ENCODE measurements at regions not wholly inside any gene's neighbourhood (a gene's known extent, or its start where the extent isn't known, plus 50 kb on each side); places are given as distances from the start of the nearest gene placed in this dataset.
"Not testable (repeated sequence)": the region's sequence is repeated elsewhere in the genome, so short reads cannot be mapped to it uniquely, and the experiment has no call there.

DNA sequence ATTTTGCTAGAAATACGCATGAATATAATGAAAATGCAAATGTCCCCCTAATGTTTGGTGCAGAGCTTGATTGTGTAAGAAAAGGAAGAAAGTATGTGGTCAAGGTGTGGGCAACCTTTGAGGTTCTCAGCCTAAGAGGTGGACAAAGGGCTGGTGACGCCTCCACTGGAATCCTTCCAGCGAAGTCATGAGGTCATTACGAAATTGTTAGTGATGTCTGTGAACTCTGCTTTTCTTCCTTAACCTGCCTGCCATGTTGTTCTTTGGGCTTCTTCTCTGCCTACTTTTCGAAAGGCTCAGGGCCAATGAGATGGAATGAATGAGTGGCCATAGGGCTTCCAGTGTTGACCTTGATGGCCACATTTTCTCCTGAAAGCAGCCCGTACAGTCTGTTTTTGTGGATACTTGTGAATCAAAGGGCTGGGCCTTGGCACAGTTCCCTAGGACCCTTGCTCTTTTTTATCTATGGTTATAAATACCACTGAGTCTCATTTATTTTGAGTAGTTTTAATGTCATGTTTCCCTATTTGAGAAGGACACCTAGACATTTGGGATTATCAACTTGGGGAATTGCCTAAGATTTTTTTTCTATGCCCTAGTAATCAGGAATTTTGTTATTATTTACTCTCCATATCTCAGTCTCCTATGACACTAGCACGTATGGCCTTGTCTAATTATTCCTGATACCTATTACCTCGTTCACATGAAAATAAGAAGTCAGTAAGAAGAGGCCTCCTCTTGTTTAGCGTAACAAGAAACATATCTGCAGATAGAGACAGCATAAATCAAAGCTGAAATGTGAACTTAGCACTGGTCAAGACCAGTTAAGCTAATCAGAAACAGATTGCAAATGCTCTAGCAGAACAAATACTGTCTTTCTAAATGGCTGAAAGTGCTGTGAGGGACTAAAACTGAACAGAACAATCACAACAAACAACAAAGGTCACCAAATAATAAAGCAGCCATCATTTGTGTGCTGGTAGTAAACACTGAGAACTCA lies 334.6 kb downstream of the BCL2L11 start:
- H3K9me3 Mint-ChIP-seq; H3K4me1 Mint-ChIP-seq (ENCODE audit: low read depth); CTCF ChIA-PET; H3K36me3 Mint-ChIP-seq (ENCODE audit: low read depth); H3K27ac Mint-ChIP-seq; H3K4me3 Mint-ChIP-seq; H3K27me3 Mint-ChIP-seq (ENCODE audit: low read depth); DNase-seq; intact Hi-C loops (cut with micrococcal nuclease): not testable (repeated sequence)

DNA sequence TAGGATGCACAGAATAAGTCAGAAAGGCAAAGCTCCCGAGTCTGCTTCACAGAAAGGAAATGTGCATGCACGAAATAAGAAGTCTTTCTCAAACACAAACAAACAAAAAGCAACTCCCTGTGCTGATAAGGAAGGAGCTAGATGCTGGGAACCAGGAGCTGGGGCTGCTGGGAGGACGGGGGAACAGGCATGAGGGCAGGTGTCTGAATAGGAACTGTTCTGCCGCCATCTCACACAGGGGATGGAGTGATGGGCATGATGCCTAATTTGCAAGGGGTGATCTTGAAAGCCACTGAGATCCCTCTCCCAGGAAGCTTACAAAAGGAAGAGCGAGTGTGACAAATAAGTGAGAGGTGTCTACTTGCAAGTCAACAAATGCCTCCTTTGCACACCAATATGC lies 336.5 kb downstream of the BCL2L11 start:
- H3K4me3 Mint-ChIP-seq; H3K36me3 Mint-ChIP-seq (ENCODE audit: low read depth); H3K9me3 Mint-ChIP-seq; intact Hi-C loops (cut with micrococcal nuclease); DNase-seq; H3K27ac Mint-ChIP-seq; H3K27me3 Mint-ChIP-seq (ENCODE audit: low read depth); CTCF ChIA-PET; H3K4me1 Mint-ChIP-seq (ENCODE audit: low read depth): not testable (repeated sequence)

DNA sequence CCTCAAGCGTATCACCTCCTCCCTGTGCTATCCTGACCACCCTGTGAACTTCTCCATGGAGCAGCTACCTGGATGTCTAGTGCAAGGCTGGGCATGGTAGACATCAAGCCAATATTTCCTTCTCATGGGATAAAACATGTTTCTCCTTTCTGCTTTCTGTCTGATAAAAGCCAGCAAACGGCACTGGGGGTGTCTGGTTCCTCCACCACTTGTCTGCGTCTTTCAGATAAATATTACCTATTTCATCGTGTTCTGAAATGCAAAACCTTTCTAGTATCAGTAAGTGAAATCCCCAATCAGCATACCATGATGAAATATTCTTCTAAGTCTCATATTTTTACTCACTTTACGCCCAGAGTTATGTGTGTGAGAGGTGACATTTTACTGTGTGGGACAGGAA lies 340.2 kb downstream of the BCL2L11 start:
- DNase-seq; H3K4me1 Mint-ChIP-seq (ENCODE audit: low read depth); H3K27ac Mint-ChIP-seq; H3K4me3 Mint-ChIP-seq; H3K36me3 Mint-ChIP-seq (ENCODE audit: low read depth); H3K27me3 Mint-ChIP-seq (ENCODE audit: low read depth); CTCF ChIA-PET; intact Hi-C loops (cut with micrococcal nuclease); H3K9me3 Mint-ChIP-seq: not testable (repeated sequence)

DNA sequence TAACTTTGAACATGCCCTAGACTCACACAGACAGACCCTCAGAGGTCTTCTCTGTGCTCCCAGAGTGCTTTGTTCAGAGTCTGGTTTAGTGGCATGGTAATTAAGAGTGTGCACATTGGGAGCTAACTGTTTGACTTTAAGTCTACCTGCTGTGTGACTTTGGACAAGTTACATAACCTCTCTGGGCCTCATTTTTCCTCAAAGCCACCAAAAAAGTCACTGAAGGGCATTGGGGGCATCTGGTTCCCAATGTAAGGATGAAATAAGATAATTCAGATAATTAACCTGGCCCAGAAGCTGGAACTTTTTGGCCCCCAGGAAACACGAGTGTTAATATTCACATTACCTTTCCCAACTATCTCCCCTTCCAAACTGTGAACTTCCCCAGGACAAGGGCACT lies 341.1 kb downstream of the BCL2L11 start:
- H3K27me3 Mint-ChIP-seq (ENCODE audit: low read depth); H3K27ac Mint-ChIP-seq: not testable (repeated sequence)

DNA sequence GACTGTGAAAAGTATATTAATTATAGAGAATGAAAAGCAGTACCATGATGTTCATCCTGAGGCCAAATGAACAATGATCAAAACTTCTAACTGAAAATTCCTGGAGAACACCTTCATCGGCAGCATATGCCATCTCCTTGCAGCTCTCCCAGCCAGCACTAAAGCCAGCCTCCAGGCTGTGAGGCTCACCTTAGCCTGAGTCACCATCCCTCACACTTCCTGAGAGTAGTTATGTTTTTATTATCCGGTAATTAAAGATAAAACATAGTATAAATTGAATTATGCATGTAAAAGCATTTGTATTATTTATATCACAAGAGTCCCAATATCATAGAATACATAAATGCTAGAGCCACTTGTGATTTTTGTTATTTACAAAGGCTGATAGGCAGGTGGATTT lies 341.9 kb downstream of the BCL2L11 start:
- H3K4me1 Mint-ChIP-seq (ENCODE audit: low read depth); DNase-seq; H3K9me3 Mint-ChIP-seq; H3K27me3 Mint-ChIP-seq (ENCODE audit: low read depth); H3K4me3 Mint-ChIP-seq; H3K27ac Mint-ChIP-seq; H3K36me3 Mint-ChIP-seq (ENCODE audit: low read depth); CTCF ChIA-PET; intact Hi-C loops (cut with micrococcal nuclease): not testable (repeated sequence)

More for the DNA sequence above, 341.1 kb downstream of the BCL2L11 start:
- H3K9me3 Mint-ChIP-seq; CTCF ChIA-PET; H3K4me3 Mint-ChIP-seq; intact Hi-C loops (cut with micrococcal nuclease); H3K36me3 Mint-ChIP-seq (ENCODE audit: low read depth); DNase-seq; H3K4me1 Mint-ChIP-seq (ENCODE audit: low read depth): not testable (repeated sequence)

DNA sequence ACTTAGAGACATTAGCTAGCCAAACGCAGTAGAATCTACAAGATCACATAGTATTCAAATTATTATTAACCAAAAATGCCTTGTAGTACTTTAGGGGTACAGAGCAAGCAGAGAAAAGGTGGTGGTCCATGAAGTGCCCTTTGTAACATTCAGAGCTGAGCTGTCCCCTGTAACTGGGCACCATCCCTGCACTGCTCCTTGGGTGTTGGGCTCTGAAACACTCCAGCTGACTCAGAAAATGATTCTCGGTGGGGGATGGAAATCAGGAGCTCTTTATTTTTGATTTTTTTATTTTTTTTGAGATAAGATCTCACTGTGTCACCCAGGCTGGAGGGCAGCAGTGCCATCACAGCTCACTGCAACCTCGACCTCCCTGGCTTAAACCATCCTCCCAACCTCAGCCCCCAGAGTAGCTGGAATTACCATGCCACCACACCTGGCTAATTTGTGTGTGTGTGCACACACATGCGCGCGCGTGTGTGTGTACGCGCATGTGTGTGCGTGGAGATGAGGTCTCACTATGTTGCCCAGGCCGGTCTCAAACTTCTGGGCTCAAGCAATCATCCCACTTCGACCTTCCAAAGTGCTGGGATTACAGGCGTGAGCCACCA lies 342.6 kb downstream of the BCL2L11 start:
- H3K27me3 Mint-ChIP-seq (ENCODE audit: low read depth); H3K9me3 Mint-ChIP-seq; H3K27ac Mint-ChIP-seq; CTCF ChIA-PET; DNase-seq; intact Hi-C loops (cut with micrococcal nuclease); H3K36me3 Mint-ChIP-seq (ENCODE audit: low read depth); H3K4me3 Mint-ChIP-seq; H3K4me1 Mint-ChIP-seq (ENCODE audit: low read depth): not testable (repeated sequence)

DNA sequence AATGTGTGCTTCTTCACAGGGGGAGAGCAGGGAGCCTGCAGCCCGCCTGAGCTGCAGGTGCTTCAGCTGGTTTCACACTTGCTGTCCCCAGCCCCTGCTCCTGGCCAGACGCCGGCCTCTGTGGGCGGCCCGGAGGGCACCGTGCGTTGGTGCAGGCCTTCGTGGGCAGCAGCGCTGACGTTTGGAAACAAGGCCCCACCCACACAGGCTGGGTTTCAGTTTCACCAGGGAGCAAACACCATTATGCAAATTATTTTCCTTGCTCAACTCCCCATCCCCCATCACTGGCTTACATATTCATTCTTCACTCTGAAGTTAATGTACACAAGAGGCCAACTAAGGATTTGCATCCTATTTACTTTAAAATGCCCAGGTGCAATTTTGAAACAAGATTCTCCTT lies 343.2 kb downstream of the BCL2L11 start:
- H3K36me3 Mint-ChIP-seq (ENCODE audit: low read depth); CTCF ChIA-PET; H3K9me3 Mint-ChIP-seq; H3K4me3 Mint-ChIP-seq; H3K27ac Mint-ChIP-seq; H3K4me1 Mint-ChIP-seq (ENCODE audit: low read depth); intact Hi-C loops (cut with micrococcal nuclease); H3K27me3 Mint-ChIP-seq (ENCODE audit: low read depth): not testable (repeated sequence)
- peak; percentile 31 for DNase-seq

DNA sequence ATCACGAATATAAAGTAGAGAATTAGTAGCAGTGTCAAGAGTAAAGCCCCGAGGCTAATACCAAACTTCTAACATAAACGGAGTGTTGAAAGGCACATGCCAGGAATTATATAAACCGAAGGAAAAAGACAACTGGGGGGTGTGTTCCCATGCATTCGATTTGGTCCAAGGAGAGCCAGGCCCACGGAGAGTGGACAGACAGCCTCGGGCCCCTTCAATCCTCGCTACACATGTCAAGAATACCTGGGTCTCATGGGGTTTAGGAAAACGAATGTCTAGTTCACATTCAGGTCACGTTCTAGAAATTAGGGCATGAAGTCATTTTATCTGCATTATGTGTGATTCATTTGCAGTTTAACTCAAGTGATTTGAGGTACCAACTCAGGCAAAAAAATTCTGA lies 343.7 kb downstream of the BCL2L11 start:
- intact Hi-C loops (cut with micrococcal nuclease); H3K4me3 Mint-ChIP-seq; CTCF ChIA-PET; DNase-seq; H3K36me3 Mint-ChIP-seq (ENCODE audit: low read depth); H3K9me3 Mint-ChIP-seq; H3K27me3 Mint-ChIP-seq (ENCODE audit: low read depth); H3K27ac Mint-ChIP-seq; H3K4me1 Mint-ChIP-seq (ENCODE audit: low read depth): not testable (repeated sequence)

DNA sequence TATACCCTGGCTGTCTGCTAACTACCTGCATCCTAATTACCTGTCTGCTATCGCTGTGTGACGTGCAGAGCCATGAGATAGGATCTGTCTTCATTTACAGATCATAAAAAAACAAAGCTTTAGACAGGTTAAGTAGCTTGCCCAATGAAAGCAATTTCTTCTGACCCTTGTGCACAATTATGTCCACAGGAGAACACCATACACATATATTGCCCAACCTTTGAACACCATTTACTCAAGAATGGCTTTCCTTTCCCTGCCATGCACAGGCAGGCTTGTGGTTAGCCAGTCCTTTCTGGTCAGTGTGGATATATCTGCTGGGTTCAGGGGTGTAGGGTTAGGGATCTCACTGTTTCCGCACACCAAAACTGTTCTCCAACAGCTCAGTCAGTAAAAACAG lies 344.8 kb downstream of the BCL2L11 start:
- H3K36me3 Mint-ChIP-seq (ENCODE audit: low read depth); H3K27me3 Mint-ChIP-seq (ENCODE audit: low read depth); H3K9me3 Mint-ChIP-seq; H3K4me3 Mint-ChIP-seq; H3K4me1 Mint-ChIP-seq (ENCODE audit: low read depth); CTCF ChIA-PET; DNase-seq; H3K27ac Mint-ChIP-seq; intact Hi-C loops (cut with micrococcal nuclease): not testable (repeated sequence)

DNA sequence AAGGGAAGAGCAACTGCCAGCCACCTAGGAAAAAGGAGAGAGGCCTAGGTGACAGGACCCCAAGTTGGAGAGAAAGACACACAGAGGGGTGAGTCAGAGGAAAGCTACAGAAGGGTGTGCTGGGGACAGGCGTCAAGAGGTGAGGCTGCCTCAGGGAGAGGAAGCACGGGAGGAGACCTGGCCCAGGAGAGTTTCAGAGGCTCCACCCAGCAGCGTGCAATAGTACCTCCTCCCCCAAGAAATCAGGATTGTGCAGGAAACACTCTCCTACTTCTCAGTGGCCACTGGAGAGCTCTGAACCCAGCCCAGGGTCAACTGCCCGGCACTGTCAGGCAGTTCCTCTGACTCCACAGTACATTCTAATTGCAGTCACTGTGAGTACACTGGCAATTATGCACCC lies 346.0 kb downstream of the BCL2L11 start:
- H3K9me3 Mint-ChIP-seq; H3K36me3 Mint-ChIP-seq (ENCODE audit: low read depth); H3K27ac Mint-ChIP-seq; H3K4me1 Mint-ChIP-seq (ENCODE audit: low read depth); H3K27me3 Mint-ChIP-seq (ENCODE audit: low read depth); intact Hi-C loops (cut with micrococcal nuclease); DNase-seq; H3K4me3 Mint-ChIP-seq; CTCF ChIA-PET: not testable (repeated sequence)

DNA sequence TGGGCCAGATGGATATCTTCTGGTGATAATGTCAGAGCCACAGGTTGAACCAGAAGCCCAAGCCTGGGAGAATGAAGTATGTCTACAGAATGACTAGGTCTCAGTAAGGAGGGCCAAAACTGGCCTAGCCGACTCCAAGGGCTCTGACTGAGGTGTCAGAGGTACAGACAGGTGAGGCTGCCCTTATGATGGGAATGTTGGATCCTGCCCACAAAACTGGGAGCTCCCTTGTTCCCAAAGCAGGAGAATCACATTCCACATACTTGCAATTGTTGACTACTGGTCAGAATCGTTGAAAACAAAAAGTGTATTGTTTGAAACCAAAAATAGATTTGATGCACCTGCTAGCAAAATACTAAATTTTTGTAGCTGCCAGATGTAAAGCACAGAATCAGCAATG lies 350.2 kb downstream of the BCL2L11 start:
- H3K9me3 Mint-ChIP-seq; H3K4me1 Mint-ChIP-seq (ENCODE audit: low read depth); H3K27ac Mint-ChIP-seq; H3K4me3 Mint-ChIP-seq; H3K36me3 Mint-ChIP-seq (ENCODE audit: low read depth); CTCF ChIA-PET; H3K27me3 Mint-ChIP-seq (ENCODE audit: low read depth); DNase-seq: not testable (repeated sequence)
- intact Hi-C loops (cut with micrococcal nuclease): loop anchor here (10.0 kb wide), 1 partner anchor 356 kb away; no protein-coding TSS in a partner anchor

DNA sequence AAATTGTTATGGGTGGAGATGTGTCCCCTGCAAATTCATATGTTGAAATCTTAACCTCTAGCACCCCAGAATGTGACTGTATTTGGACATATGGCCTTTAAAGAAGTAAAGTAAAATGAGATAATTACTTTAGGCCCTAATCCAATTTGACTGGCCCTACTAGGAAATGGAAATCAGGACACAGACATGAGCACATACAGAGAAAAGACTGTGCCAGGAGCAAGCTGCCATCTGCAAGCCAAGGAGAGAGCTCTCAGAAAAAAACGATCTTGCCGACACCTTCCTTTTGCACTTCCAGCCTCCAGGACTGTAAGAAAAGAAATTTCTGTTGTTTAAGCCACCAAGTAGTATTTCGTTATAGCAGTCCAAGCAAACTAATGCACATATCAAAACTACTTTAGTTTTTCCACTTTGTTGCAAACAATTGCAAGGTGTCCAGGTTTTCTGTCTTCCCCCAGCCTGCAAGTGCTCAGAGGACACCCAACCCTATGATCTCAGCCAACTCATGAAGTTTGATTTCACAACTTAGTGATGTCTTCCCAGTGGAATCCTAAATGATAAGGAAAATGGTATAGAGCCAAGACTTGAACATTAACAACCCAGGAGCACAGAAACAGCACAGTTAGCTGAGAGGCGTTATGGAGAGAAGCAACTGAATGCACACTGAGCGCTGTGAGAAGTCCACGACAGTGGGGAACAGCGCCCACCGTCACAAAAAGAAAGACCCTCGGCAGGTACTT lies 351.2 kb downstream of the BCL2L11 start:
- intact Hi-C loops (cut with micrococcal nuclease): loop anchor here (10.0 kb wide), 1 partner anchor 357 kb away; no protein-coding TSS in a partner anchor
- DNase-seq; CTCF ChIA-PET; H3K4me1 Mint-ChIP-seq (ENCODE audit: low read depth); H3K4me3 Mint-ChIP-seq; H3K27ac Mint-ChIP-seq; H3K36me3 Mint-ChIP-seq (ENCODE audit: low read depth); H3K9me3 Mint-ChIP-seq; H3K27me3 Mint-ChIP-seq (ENCODE audit: low read depth): not testable (repeated sequence)
